NCI-H226 (cell line): ENCODE measurements at regions not wholly inside any gene's neighbourhood (a gene's known extent, or its start where the extent isn't known, plus 50 kb on each side); places are given as distances from the start of the nearest gene placed in this dataset.
A peak's percentile ranks its signal among the peaks of the same experiment; 100 is the strongest.

Experiments
- DNase-seq: peaks from one replicate; pipeline ENCODE4 v3.0.0-alpha.2; 2015

DNA sequence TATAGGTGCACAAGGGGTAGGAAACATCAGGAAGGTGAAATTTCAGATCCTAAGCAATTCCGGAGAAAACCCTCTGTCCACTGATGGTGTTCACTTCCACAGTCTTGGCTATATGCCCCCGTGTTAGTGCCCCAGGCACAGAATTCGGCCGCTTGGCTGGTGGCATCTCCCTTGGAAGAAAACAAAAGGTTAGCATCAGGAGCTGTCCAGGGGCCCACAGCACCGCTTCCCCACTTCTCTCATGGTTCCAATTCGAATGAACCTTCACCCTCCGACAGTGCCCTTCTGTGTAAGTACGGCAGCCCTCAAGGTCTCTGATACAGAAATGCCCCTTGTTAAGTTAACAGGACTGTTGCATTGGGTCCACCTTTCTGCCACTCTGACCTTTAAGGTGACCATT, 409.0 kb downstream of the GADD45G start:
- DNase-seq, result no peak

DNA sequence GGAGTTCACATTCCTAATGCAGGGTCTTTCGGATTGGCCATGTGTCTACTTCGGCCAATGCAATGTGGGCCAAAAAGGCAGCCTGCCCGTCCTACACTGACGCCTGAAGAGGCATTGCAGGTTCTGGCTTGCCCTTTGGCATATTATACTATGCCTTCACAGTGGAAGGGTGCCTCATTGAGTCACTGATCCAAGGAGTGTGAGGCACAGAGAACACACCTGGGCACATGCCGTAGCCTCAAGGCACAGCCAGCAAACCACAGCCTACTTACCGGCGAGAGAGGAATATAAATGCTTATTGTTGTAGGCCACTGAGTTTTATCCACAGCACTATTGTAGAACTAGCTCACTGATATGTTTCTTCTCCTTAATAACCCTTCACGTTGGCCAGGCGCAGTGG, 409.6 kb downstream of the GADD45G start:
- DNase-seq, result no peak

DNA sequence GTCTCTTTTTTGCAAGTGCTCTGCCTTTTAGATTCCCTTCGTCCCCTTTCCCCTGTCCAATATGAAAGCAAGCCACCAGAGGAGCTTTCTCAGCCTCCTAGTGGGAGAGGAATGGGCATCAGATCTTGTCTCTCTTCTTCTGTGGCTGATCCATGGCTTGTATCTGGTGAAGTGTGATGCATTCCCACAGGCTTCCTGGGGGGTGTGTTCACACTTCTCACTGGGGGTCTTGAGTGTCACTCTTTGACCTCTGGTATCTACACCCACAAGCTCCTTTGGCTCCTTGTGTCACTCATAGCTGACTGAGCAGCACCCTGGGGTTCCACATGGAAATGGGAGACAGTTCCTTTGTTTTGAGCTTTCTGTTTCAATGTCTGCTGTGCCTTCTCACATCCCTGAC, 411.5 kb downstream of the GADD45G start:
- DNase-seq, result no peak

DNA sequence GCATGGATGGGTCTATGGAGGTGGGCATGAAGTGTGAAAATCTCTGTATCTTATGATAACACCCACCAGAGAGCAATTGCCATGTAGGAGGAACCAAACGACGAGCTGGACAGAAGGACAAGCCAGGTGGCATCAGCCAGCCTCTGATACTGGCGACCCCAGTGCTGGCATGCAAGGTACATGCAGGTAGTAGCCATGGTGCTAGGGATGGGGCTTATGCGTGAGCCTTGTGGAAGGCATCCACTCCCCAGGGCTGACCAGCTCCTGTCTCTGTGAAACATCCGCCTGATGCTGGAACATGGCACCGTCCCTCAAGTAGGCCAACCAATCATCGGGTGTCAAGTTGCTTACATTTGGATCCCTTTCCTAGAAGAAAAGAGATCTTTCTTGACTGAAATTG, 412.9 kb downstream of the GADD45G start:
- no peak for DNase-seq

DNA sequence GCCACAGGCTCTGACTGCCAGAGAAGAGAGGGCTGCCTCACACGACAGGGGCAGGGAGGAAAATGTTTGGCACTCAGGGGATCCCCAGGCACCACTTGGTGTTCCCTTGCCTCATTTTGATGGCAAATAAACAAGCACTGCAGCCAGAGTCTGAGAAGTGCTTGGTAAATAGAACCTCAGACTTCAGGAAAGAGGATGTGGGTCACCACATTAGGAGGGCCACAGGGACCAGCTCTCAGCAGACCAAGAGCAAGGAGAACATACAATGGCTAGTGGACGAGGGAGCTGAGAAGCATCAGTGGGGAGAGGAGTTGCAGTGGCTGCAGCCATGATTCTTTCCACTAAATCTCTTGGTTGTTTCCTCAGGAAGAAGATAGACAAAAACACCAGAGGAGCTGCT, 413.9 kb downstream of the GADD45G start:
- no peak for DNase-seq

DNA sequence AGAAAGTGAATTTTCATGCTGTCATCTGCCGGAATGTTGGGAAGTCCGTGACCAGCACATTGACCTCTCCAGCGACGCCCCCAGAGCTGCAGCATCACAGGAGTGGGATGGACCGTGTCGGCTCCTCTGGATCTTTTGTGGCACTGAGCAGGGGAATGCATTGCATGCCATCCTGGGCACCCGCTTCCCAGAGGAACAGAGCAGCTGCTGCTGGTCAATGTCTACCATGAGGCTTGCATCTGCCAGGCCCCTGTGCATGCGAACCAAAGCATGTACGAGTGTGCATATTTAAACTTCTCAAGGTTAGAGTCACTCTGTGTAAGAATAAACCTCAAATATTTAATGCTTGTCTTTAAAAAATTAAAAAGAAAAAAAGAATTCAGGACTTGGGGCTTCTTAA, 414.8 kb downstream of the GADD45G start:
- no peak for DNase-seq

DNA sequence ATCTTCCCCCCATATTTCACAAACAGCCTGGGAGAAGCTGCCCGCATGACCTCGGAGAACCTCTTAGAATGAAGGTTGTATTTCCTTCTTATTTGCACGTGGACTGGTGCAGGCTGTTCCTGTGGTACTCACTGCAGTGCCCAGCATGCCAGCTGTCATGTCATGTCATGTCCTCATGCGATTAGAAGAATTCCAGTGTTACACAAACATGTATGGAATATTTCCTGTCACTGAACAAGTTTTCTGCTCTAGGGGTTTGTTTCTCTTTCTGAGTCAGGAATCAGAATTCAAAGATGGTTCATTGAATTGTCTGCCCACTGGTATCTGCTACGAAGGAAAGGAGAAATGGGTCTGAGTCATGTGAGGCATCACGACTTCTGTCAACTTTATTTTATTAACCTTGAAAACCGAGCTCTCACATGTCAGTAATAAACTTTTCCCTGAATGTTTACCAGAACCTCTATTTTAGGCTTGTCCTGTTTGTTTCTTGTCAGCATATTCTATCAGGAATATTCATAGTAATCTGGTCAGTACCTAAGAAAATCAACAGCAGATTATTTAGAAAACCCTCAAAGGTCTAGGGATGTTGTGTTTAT, 415.6 kb downstream of the GADD45G start:
- DNase-seq, result no peak

DNA sequence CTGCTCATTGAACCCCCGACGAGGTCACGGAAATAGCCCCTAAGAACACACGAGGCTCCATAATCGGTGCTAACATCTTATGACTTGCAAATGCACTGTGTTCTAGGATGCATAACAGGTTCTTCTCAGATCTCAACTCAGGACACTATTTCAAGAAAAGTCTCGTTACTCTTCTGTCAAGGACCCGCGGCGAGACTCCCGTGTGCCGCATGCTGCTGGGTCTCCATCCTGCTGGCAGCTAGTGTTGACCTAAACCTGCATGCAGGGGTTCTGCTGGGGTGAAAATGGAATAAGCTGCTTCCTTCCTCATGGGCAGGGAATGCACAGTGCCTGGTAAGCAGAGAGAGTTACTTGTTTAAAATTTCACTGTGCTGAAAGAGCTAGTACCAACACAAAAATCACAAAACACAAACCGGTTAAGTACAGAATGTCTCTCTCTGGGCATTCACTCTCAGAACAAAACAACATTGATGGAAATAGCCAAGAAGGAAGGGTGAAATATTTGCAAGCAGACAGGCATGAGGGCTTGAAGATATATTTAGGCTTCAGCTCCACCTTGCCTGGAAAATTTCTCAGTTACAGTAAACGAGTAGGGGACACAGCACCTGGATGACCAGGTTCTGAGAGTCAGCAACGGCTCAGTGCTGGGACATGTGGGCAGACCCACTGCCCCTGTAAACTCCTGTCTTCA, 416.5 kb downstream of the GADD45G start:
- DNase-seq, result no peak

DNA sequence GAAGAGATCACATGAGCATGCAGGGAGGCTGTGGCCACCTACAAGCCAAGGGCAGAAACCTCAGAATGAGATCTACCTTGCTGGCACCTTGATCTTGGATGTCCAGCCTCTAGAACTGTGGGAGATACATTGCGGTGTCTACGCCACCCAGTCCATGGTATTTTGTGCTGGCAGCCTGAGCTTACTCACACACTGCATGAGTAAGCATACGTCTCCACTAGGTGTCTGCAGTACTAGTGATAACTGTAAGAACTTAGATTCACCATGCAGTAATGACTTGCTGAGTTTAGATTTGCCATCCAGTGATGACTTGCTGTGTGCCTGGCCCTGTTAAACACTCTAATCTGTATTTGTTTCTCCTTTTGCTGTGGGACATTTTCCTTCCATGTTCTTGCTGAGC, 417.7 kb downstream of the GADD45G start:
- no peak for DNase-seq

DNA sequence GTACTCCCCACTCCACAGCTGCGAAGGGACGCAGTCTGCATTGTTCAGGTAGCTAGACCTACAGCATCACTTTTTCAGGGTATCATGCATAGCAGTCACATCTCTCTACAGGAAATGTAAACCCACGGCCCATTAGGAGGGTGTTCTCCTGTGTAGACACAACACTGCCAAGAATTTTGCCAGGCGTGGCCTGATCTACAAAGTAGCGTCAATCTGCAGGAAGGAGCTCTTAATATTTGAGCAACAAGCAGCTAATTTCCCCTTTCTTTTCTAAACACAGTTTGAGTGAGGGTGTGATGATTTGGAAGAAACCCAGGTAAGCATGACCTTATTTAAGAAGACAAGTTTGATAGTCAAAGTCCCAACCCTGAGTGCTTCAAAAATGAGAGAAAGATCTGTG, 419.0 kb downstream of the GADD45G start:
- no peak for DNase-seq

DNA sequence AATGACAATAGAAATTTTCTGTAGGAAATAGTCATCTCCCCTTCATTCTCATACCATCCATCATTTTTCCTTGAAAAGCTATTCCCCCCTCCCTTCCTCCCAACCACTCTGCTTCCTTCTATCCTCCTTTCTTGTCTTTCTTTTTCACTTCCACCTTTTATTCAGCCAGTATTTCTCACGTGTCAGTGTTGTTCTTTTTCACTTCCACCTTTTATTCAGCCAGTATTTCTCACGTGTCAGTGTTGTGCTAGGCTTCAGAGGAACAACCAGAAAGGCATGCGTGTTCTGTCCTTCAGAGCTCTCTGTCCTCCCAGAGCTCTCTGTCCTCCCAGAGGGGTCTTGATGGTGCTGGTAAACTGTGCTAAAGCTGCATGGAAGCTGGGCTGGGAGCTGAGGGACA, 419.6 kb downstream of the GADD45G start:
- DNase-seq, result no peak

DNA sequence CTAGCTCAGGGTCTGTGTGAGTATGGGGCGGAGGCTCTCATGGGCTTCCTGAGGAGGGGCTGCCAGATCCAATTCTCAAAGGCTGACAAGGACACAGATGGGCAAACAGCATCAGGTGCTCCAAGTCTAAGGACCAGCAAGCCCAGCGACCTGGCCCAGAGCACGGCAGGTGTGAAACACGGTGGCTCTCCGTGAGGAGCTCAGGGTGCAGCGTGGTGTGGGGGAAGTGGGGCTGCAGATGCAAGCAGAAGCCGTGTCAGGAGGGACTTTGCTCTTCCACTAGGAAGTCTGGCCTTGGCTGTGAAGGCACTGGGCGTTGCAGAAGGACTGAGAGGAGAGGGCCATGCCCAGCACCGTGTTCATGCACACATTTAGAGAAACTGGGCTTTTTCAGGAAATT, 420.0 kb downstream of the GADD45G start:
- no peak for DNase-seq

DNA sequence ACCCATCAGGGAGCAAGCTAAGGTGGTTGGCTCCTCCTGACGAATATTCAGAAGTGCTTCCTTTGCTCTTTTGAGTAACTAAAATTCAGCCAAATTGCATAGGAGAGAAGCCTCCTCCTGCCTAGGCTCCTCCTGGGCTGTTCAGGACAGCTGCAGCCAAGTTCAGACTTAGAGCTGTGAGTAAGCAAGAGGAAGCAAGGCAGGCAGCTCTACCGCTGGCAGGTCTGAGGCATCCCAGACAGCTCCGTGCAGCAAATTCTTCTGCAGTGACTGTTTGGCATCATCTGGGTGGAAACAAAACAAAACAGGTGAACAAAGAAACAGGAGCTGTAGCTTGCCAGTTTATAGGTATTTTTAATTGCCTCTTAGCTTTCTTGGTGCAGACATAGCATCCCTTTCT, 421.0 kb downstream of the GADD45G start:
- DNase-seq, result peak; percentile 73

DNA sequence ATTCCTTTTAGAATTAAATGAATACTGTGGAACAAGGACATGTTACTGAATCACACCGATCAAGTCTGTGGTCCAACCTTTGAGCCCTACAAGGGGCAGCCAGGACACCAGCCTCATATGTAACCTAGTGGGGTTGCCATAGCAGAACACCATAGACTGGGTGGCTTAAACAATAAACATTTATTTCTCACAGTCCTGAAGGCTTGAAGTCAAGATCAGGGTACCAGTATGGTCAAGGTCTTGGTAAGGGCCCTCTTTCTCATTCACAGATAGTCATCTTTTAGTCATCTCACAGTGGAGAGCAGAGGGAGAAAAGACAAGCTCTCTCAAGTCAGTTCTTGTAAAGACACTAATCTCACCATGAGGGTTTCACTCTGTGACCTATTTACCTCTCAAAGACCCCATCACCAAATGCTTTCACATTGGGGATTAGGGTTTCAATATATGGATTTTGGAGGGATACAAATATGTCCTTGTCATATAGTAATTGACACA, 422.5 kb downstream of the GADD45G start:
- DNase-seq, result no peak

DNA sequence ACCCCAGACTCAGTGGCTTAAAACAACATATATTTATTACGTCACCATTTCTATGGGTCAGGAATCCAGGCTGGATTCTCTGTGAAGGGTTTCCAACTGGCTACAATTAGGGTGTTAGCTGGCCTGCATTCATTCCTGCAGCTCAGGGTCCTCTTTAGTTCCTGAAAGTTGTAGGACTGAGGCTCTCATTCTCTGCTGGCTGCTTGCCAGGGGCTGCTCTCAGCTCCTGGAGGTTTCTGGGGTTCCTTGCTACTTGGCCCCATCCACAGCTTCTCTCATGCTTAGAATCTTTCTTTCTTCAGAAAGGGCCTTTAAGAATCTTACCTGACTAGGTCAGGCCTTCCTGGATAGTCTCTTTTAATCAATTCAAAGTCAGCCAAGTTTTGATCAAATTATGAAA, 424.6 kb downstream of the GADD45G start:
- no peak for DNase-seq

DNA sequence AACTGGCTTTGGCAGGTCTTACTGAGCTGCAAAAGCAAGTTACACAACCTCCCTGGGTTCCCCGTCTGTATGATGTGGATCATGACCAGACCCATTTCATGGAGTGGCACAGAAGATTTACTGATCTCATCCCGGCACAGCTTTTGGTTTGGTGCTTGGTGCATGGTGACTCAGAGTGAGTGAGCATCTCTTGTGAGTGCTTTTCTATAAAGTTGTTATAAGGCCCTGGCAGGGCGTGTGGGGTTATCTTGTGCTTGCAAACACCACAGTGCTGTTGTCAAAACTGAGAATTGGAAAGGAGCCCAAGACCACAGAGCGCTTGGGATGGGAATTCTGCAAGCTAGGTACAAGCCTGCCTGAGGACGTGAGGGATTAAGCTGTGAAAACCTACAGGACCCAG, 425.2 kb downstream of the GADD45G start:
- peak; percentile 75 for DNase-seq

DNA sequence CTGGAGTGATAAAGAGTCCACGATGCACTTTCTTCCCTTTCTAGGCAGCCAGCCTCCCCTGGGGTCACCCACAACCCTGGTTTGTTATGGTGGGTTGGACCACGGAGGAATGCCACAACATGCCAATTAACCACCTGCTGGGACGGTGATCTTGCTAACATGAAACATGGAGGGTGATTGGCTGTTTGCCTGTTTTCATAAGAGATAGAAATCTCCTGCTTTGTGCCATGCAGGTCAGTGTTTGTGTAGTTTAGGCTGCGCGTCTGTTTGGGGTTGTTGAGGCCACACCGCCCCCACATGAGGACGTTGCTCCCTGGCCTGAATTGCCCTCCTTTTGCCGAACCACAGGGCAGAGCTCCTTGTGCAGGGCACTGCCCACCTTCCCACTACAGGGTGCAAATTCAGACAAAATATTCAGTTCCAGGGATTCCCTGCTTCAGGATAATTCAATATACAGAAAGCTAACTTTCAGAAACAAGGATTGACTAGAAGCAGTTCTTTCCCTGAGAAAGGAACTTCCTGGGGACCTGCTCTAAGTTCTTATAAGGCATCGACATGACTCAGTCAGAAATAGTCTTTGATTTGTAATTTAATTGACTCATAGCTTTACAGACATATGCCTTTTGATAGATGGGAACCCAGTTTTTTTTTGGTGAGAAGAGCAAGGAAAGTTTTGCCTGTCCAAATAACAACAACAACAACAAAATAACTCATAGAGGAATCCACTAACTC, 427.6 kb downstream of the GADD45G start:
- no peak for DNase-seq

DNA sequence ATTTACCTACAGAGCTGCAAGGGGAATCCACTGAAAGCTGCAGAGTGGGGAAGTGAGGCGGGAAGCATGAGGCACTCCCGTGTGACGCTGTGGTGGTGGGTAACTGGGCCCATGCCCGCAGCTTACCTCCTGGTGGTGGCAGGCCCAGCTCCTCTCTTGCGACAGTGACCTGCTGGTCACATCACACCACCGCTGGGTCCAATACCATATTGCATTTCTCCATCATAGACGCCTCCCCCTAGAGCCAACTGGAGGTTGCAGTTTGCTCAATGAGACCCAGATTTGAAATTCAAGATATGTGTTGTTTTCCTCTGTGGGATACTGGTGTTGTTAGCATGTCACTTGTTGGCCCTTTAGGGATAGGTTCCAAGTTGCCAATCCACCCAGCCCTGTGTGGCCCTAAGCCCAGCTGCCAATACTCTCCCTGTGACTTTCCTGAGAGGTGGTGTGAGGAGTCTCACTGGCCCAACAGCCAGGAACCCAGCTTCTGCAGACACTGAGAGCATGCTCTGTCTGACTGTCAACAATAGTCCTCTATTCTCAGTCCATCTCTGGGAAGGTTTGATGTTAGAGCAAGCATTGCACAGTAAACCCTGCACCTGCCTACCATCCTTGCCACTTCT, 428.3 kb downstream of the GADD45G start:
- DNase-seq, result no peak

DNA sequence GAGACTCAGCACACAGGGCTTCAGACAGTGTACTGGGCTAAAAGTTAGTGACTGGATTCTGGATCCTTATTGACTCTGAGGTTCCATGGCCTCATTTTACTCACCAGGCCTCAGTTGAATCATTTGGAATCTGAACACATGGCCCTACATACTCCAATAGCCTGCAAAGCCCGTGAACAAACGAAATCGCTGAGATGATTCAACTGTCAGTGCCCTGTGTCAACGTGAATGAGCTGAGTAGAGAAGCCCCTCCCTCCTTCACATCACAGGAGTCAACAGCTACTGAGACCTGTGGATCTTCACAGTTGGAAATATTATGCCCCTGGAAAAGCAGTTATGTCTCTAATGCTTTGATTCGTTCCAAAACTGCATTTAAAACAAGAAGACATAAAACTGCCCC, 429.3 kb downstream of the GADD45G start:
- no peak for DNase-seq

DNA sequence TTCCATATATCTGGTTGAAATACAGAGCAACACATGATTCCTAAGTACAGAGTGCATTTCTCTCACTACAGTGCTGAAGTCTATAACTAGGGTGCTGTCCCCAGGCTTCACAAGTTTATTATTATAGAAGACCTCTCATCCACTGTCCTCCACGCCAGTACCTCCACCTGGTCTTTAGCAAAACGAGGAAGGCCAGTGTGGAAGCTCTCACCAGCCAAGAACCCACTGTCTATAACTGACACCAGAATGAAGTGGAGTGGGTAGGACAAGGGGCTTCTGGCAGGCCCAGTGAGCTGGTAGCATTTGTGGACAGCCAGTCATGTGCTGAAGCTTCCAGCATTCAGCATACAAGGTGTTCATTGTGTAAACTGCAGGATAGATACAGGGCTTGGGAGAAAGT, 430.7 kb downstream of the GADD45G start:
- DNase-seq, result no peak

DNA sequence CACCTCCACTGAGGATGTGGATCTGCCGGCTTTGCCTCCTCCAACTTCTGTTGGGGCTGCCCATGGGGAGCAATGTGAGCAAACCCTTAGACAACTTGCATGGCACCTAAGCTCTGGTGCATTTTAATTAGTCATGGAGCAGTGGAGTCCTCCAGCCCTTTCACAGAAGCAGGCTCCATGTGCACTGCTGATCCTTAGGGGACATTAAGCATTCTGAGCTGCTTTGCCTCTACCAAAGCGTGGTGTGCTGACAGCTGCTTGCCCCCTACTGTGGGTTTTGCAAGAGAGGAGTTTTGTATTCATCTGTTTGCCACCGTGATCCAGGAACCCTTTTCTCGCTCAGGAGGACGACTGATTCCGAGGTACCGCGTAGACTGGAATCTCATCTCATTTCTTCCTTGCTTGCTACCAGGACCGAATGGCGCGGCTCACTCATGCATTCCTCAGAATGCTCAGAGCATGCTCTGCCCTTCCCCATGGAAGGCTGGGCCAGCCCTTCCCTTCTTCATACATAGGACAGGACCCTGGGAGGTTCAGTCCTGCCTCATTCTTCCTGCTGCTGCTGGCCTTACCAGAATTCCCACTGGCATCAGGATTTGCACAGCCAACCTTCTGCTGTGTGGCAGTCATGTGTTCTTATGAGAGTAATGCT, 432.5 kb downstream of the GADD45G start:
- DNase-seq, result no peak

DNA sequence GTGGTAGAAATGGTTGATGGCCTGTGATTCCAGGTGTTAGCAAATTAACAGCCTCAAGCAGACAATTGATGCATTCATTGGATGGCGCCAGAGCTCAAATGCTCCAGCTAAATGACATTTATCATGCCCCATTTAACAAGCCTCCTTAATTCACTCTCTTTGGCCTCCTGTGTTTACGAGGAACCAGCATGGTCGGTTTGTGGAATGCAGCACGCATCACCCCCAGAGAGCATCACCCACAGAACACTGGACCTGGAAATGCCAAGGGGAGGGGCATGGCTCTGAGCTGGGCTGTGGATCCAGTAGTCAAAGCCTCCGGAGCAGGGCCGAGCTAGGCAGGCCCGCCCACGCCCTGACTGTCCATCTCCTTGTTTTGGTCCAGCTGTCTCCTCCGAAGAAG, 434.0 kb downstream of the GADD45G start:
- DNase-seq, result no peak

DNA sequence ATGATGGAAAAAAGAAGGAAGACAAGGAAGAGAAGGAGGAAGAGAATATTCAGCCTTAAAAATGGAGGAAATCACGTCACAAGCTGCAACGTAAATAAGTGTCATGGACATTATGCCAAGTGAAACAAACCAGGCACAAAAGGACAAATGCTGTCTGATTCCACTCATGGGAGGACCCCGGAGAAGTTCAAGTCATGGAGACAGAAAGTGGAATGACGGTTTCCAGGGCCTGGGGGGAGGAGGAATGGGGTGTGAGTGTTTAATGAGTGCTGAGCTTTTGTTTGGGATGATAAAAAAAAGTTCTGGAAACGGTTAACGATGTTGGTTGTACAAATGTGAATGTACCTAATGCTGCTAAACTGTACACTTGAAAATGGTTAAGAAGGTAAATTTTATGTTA, 439.5 kb downstream of the GADD45G start:
- no peak for DNase-seq
